Heart left ventricle (tissue), 16 donors: ENCODE measurements at regions not wholly inside any gene's neighbourhood (a gene's known extent, or its start where the extent isn't known, plus 50 kb on each side); places are given as distances from the start of the nearest gene placed in this dataset.

Experiments used
- ATAC-seq, 4 donors: fragments of 200-7000 bp; cut with Tn5 transposase; one replicate each; pipeline ENCODE4 v1.9.1; 2020 to 2022; ENCODE audit warnings: moderate library complexity in 4 of 4, mild to moderate bottlenecking in 3 of 4, moderate number of reproducible peaks in 1 of 4
- DNase-seq, 5 donors: peaks; one replicate each; pipeline ENCODE4 v3.0.0-alpha.2; 2020
- H3K27ac ChIP-seq, 12 donors: fragments of 200-600 bp; sonication (generic) in 4 of 12; one replicate each; pipeline versions ENCODE4 v1.5.0 to v1.8.0; 2016 to 2022; ENCODE audit warnings: mild to moderate bottlenecking in 2 of 12
- H3K27me3 ChIP-seq, 9 donors: fragments of 200-600 bp; sonication (generic) in 2 of 9; one replicate each; pipeline versions ENCODE4 v1.5.1 to v1.8.0; 2016 to 2022; ENCODE audit warnings: mild to moderate bottlenecking in 3 of 9
- H3K36me3 ChIP-seq, 9 donors: fragments of 200-600 bp; sonication (generic) in 2 of 9; one replicate each; pipeline versions ENCODE4 v1.5.0 to v1.8.0; 2018 to 2022; ENCODE audit warnings: mild to moderate bottlenecking in 2 of 9
- H3K4me1 ChIP-seq, 12 donors: fragments of 200-600 bp; sonication (generic) in 4 of 12; one replicate each; pipeline versions ENCODE4 v1.5.0 to v1.8.0; 2016 to 2022; ENCODE audit warnings: mild to moderate bottlenecking in 3 of 12
- H3K4me3 ChIP-seq, 12 donors: fragments of 200-600 bp; sonication (generic) in 4 of 12; one replicate each; pipeline versions ENCODE4 v1.5.0 to v1.8.0; 2017 to 2022; ENCODE audit warnings: mild to moderate bottlenecking in 9 of 12, moderate library complexity in 4 of 12
- H3K9me3 ChIP-seq, 12 donors: fragments of 200-600 bp; sonication (generic) in 4 of 12; one replicate each; pipeline versions ENCODE4 v1.5.0 to v1.8.0; 2016 to 2022; ENCODE audit warnings: mild to moderate bottlenecking in 1 of 12
- POLR2A ChIP-seq, 2 donors: fragments of 450-650 bp; IDR thresholded peaks; one replicate each; pipeline ENCODE4 v1.6.1; 2017; ENCODE audit warnings: antibody characterized with exemption in 2 of 2, mild to moderate bottlenecking in 2 of 2, moderate library complexity in 2 of 2
- WGBS, 4 donors: extraction: QIAGEN DNeasy Blood & Tissue Kit in 2 of 4; methylation state at CpG; one replicate each; pipeline versions ENCODE4 v1.1.5 to v1.1.7; 2013 to 2018; 5-methylcytosine and 5-hydroxymethylcytosine counted together
- intact Hi-C, 10 donors: fragments of 100-400 bp; cut with DNase I; formaldehyde crosslinking; loops; one replicate each; pipeline versions ENCODE4 v1.11.1 to v1.14.2; 2022
- TF ChIP-seq, protein P1 (sequence below), 12 donors: fragments of 200-600 bp; sonication (generic) in 4 of 12; IDR thresholded peaks; one replicate each; pipeline versions ENCODE4 v1.5.0 to v1.8.0; 2018 to 2022; ENCODE audit warnings: antibody characterized with exemption in 12 of 12, mild to moderate bottlenecking in 5 of 12
- donor health status: ischemic (EF 13 %, LVEDD 7.1; RV severe dilation, severe dysfunction).
- donor health status: healthy with polysubstance abuse.
- donor health status: DM: no; HTN: yes; CAD: no.
- donor health status: DM: no; HTN: no; CAD: no.
- donor health status: ischemic (EF 25% LVEDD 6.9; RV normal size, moderate dysfunction).
- donor health status: ischemic (EF 25% LVEDD 5.7; RV mildly dilated, moderate dysfunction).
- donor health status: healthy.
- donor health status: DM: yes; HTN: yes; CAD: no.
- donor health status: ischemic (EF 35%, LVEDD 5.7; RV mildly dilated, moderate dysfunction).
- donor health status: nonischemic (EF 11% LVEDD 7.7; RV severe dilation, severe dysfunction).
- donor health status: DM: yes; HTN: yes; CAD: no.
- donor health status: PGD.
- donor health status: ischemic (EF 29% LVEDD 5.4; RV normal size, mild dysfunction).
- donor health status: nonischemic (EF 23%, LVEDD 6.1; RV moderate dilation, normal function).

DNA sequence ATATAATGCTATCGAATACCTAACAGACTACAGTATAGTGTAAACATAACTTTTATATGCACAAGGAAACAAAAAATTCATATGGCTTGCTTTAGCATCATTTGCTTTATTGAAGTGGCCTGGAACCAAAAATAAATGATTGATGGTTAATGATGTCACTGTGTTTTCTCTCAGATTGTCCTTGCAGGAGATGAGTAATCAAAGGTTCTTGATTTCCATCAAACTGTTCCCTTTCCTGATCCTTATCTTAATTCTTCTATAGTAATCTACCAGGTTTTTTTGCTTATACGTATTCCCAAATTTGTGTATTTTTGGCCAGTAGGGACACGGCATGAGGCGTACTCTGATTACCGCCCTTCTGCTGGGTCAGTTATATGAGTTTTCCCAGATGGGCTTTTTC is 104.9 kb upstream of the CXCR4 start:
- Histone ChIP-seq H3K27me3 (peaks cover 0 to 4% (median 0%) of the 10 kb centered on the region in 9 donors), H3K36me3 (no peaks in the 10 kb centered on the region), H3K9me3 (no peaks in the 10 kb centered on the region), H3K4me1 (peaks cover 0 to 24% (median 0%) of the 10 kb centered on the region in 12 donors), H3K27ac (no peak overlapping the region), H3K4me3 (no peak overlapping the region)
- intact Hi-C loops = no loop called here
- 72 to 77% (median 73%) methylated on average over 5 of the region's 5 CpGs for WGBS, 4 donors
- TF ChIP-seq, protein P1, sequence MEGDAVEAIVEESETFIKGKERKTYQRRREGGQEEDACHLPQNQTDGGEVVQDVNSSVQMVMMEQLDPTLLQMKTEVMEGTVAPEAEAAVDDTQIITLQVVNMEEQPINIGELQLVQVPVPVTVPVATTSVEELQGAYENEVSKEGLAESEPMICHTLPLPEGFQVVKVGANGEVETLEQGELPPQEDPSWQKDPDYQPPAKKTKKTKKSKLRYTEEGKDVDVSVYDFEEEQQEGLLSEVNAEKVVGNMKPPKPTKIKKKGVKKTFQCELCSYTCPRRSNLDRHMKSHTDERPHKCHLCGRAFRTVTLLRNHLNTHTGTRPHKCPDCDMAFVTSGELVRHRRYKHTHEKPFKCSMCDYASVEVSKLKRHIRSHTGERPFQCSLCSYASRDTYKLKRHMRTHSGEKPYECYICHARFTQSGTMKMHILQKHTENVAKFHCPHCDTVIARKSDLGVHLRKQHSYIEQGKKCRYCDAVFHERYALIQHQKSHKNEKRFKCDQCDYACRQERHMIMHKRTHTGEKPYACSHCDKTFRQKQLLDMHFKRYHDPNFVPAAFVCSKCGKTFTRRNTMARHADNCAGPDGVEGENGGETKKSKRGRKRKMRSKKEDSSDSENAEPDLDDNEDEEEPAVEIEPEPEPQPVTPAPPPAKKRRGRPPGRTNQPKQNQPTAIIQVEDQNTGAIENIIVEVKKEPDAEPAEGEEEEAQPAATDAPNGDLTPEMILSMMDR (IDR thresholded peaks at IDR 0.05) = no peak
- no peak for TF ChIP-seq POLR2A (IDR thresholded peaks at IDR 0.05)
- ATAC-seq = no peak
- no peak for DNase-seq

DNA sequence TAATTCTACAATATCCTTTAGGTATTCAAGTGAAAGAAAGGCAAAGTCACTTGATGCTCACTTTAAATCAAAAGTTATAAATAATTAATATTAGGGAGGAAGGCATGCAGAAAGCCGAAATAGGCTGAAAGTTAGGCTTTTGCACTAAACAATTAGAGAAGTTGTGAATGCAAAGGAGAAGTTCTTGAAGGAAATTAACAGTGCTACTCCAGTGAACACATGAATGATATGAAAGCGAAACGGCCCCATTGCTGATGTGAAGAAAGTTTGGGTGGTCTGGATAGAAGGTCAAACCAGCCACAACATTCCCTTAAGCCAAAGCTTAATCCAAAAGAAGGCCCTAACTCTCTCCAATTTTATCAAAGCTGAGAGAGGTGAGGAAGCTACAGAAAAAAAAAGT is 103.1 kb upstream of the CXCR4 start:
- Histone ChIP-seq H3K36me3 (no peaks in the 10 kb centered on the region), H3K4me3 (no peak overlapping the region), H3K9me3 (no peaks in the 10 kb centered on the region), H3K4me1 (peaks cover 0 to 32% (median 0%) of the 10 kb centered on the region in 12 donors), H3K27ac (peak overlapping the region in 1 of 12 donors; percentile 46), H3K27me3 (no peaks in the 10 kb centered on the region)
- intact Hi-C loops = no loop called here
- no peak for TF ChIP-seq POLR2A (IDR thresholded peaks at IDR 0.05)
- TF ChIP-seq, protein P1 (IDR thresholded peaks at IDR 0.05) = no peak
- no peak for ATAC-seq
- DNase-seq = no peak
- WGBS, 4 donors = 84 to 93% (median 92%) methylated on average over 3 of the region's 3 CpGs

DNA sequence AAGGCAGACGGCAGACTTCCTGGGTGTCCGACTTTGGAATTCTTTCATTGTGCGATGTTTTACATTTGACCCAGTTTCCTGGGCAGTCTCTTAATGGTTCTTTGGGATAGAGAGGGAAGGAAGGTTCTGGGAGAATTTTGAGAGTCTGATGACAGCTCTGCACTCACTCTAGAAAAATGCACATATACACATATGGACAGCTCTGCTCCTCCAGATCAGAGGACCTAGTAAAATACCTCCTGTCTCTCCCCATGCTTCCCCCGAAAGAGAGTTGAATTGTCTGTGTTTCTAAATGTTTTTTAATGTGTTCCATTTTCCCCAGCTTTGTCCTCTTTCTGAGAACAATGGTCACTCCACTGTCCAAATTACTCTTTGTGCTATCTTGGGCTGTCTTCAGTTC is 102.0 kb upstream of the CXCR4 start:
- H3K27me3 ChIP-seq = peaks cover 0 to 3% (median 0%) of the 10 kb centered on the region in 9 donors
- no peak for ATAC-seq
- 22 to 32% (median 28%) methylated on average over 4 of the region's 4 CpGs for WGBS, 4 donors

DNA sequence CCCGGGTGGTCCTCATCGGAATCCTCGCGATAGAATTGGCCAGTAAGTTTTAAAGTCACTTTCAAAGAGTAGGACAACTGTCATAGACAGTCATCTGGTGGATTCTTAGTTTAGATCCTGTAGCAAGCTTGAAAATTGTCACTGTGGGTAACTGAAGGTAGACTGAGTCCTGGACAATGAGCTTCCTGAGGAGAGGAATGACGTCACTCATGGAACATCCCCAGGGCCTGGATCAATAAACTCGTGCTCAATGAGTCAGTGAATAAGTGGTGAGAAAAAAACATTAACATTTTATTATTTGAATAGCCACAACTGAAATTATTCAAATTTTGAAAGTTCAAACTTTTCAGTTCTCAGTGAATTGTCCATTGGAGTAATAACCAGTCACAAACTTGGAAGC is 101.4 kb upstream of the CXCR4 start:
- H3K27ac ChIP-seq = no peak overlapping the region
- WGBS, 4 donors = 66 to 69% (median 67%) methylated on average over 6 of the region's 6 CpGs

More for the DNA sequence above, 102.0 kb upstream of the CXCR4 start:
- no peak for DNase-seq
- Histone ChIP-seq H3K4me1 (peaks cover 0 to 27% (median 0%) of the 10 kb centered on the region in 12 donors), H3K27ac (no peak overlapping the region), H3K36me3 (no peaks in the 10 kb centered on the region), H3K4me3 (no peak overlapping the region), H3K9me3 (no peaks in the 10 kb centered on the region)
- intact Hi-C loops = no loop called here
- TF ChIP-seq, protein P1 (IDR thresholded peaks at IDR 0.05) = no peak
- TF ChIP-seq POLR2A (IDR thresholded peaks at IDR 0.05) = no peak

More for the DNA sequence above, 101.4 kb upstream of the CXCR4 start:
- no peak for ATAC-seq
- TF ChIP-seq POLR2A (IDR thresholded peaks at IDR 0.05) = no peak
- TF ChIP-seq, protein P1 (IDR thresholded peaks at IDR 0.05) = no peak
- peaks cover 0 to 33% (median 0%) of the 10 kb centered on the region in 12 donors for H3K4me1 ChIP-seq
- no peaks in the 10 kb centered on the region for H3K9me3 ChIP-seq
- H3K4me3 ChIP-seq = no peak overlapping the region
- intact Hi-C loops = no loop called here
- H3K36me3 ChIP-seq = no peaks in the 10 kb centered on the region
- H3K27me3 ChIP-seq = peaks cover 0 to 3% (median 0%) of the 10 kb centered on the region in 9 donors
- no peak for DNase-seq
